ENCODE measurements at regions not wholly inside any gene's neighbourhood (a gene's known extent, or its start where the extent isn't known, plus 50 kb on each side); places are given as distances from the start of the nearest gene placed in this dataset.

GRCh38 chr18:51757255-51757924, 559.9 kb upstream of the MEX3C start:
- no peak overlapping the region for H3K27ac ChIP-seq (ENCODE audit: low read depth, low read length, poor library complexity, severe bottlenecking)
- no peak for DNase-seq (ENCODE audit: low spot score)
- H3K4me1 ChIP-seq (ENCODE audit: insufficient read depth, low read length, poor library complexity, severe bottlenecking) = peaks cover 4% of the 10 kb centered on the region
- H3K27me3 ChIP-seq (replicated peaks; ENCODE audit: insufficient read depth, low read depth, low read length, poor library complexity) = peaks cover 45% of the 10 kb centered on the region
- POLR2A ChIA-PET (ENCODE audit: low non-redundant PET) = no interaction called here
- intact Hi-C loops (cut with micrococcal nuclease; ENCODE audit: unreplicated experiment) = no loop called here
- no peaks in the 10 kb centered on the region for H3K9me3 ChIP-seq (ENCODE audit: low read depth, low read length, poor library complexity, severe bottlenecking)
- H3K36me3 ChIP-seq (ENCODE audit: insufficient read depth, low read length, poor library complexity, severe bottlenecking) = no peaks in the 10 kb centered on the region
- CTCF ChIA-PET = no interaction called here
- TF ChIP-seq CTCF (conservative IDR thresholded peaks at IDR 0.05; ENCODE audit: low read depth, low read length) = no peak
- no peak for TF ChIP-seq EZH2 (IDR thresholded peaks at IDR 0.05; ENCODE audit: borderline replicate concordance, low read depth, low read length, poor library complexity, severe bottlenecking)
- no TSS peak for BruUV-seq (replicated peaks)
- H3K4me3 ChIP-seq (ENCODE audit: low read depth, low read length, poor library complexity, severe bottlenecking) = no peak overlapping the region

- Histone ChIP-seq H3K9me3 (ENCODE audit: low read depth, low read length, poor library complexity, severe bottlenecking) (no peaks in the 10 kb centered on the region), H3K27me3 (replicated peaks; ENCODE audit: insufficient read depth, low read depth, low read length, poor library complexity) (peaks cover 29% of the 10 kb centered on the region), H3K36me3 (ENCODE audit: insufficient read depth, low read length, poor library complexity, severe bottlenecking) (no peaks in the 10 kb centered on the region), H3K27ac (ENCODE audit: low read depth, low read length, poor library complexity, severe bottlenecking) (no peak overlapping the region), H3K4me3 (ENCODE audit: low read depth, low read length, poor library complexity, severe bottlenecking) (no peak overlapping the region), H3K4me1 (ENCODE audit: insufficient read depth, low read length, poor library complexity, severe bottlenecking) (no peaks in the 10 kb centered on the region)
- intact Hi-C loops (cut with micrococcal nuclease; ENCODE audit: unreplicated experiment) = no loop called here
- no peak for DNase-seq (ENCODE audit: low spot score)
- no peak for TF ChIP-seq EZH2 (IDR thresholded peaks at IDR 0.05; ENCODE audit: borderline replicate concordance, low read depth, low read length, poor library complexity, severe bottlenecking)
- no peak for TF ChIP-seq CTCF (conservative IDR thresholded peaks at IDR 0.05; ENCODE audit: low read depth, low read length)
- BruUV-seq (replicated peaks) = no TSS peak
- CTCF ChIA-PET = no interaction called here
- POLR2A ChIA-PET (ENCODE audit: low non-redundant PET) = no interaction called here
Measured at GRCh38 chr18:51762373-51762772, 564.9 kb upstream of the MEX3C start.

- CTCF ChIA-PET = no interaction called here
- no peaks in the 10 kb centered on the region for H3K9me3 ChIP-seq (ENCODE audit: low read depth, low read length, poor library complexity, severe bottlenecking)
- no peaks in the 10 kb centered on the region for H3K4me1 ChIP-seq (ENCODE audit: insufficient read depth, low read length, poor library complexity, severe bottlenecking)
- POLR2A ChIA-PET (ENCODE audit: low non-redundant PET) = no interaction called here
- no peaks in the 10 kb centered on the region for H3K36me3 ChIP-seq (ENCODE audit: insufficient read depth, low read length, poor library complexity, severe bottlenecking)
- H3K27me3 ChIP-seq (replicated peaks; ENCODE audit: insufficient read depth, low read depth, low read length, poor library complexity) = peaks cover 7% of the 10 kb centered on the region
- DNase-seq (ENCODE audit: low spot score) = no peak
- no peak overlapping the region for H3K4me3 ChIP-seq (ENCODE audit: low read depth, low read length, poor library complexity, severe bottlenecking)
- intact Hi-C loops (cut with micrococcal nuclease; ENCODE audit: unreplicated experiment) = no loop called here
- no TSS peak for BruUV-seq (replicated peaks)
- no peak overlapping the region for H3K27ac ChIP-seq (ENCODE audit: low read depth, low read length, poor library complexity, severe bottlenecking)
- TF ChIP-seq EZH2 (IDR thresholded peaks at IDR 0.05; ENCODE audit: borderline replicate concordance, low read depth, low read length, poor library complexity, severe bottlenecking) (no peak), CTCF (conservative IDR thresholded peaks at IDR 0.05; ENCODE audit: low read depth, low read length) (no peak)
Measured at GRCh38 chr18:51765606-51766360, 568.3 kb upstream of the MEX3C start.

Measured in A673 (cell line).